HG02623 (cell line): ENCODE measurements at regions not wholly inside any gene's neighbourhood (a gene's known extent, or its start where the extent isn't known, plus 50 kb on each side); places are given as distances from the start of the nearest gene placed in this dataset.

Source experiments
- ATAC-seq: cut with Tn5 transposase; IDR thresholded peaks from one replicate; pipeline ENCODE4 v1.9.1; 2021; ENCODE audit warnings: moderate library complexity; ENCODE audit not compliant: unreplicated experiment

DNA sequence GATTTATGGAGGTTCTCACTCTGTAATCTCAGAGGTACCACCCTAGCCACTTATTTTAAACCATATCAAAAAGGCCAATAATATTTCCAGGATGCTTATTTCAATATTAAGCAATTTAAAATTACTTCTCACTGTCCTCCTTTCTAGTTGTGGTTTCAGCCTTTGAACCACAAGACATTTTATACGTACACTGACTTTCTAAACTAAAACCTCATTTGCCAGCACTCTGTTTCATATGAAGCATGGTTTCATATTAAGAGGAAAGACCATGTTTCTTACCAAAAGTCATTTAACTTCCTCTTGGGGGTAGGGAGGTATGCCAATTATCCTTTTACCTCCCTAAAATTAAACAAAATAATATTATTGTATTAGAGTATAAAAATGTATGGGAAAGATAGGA lies 399.8 kb downstream of the CDH7 start:
- ATAC-seq = no peak

DNA sequence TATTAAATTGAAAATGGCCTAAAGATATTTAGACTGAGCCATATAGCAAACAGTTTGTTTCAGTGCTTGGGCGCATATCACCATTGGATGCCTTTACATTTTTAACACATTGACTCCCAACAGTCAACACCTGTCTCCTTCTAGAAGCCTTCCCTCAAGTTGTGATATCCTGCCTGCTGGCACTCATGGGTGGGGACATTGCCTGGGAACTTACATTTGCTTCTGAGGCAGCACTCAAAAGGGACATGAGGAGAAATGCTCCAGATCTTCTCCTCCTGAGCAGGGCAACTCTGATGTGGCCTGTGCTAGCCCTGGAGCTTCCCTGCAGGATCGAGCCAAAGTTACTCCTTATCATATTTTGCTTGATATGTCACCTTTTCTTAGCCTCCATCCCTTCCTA lies 392.2 kb downstream of the CDH7 start:
- no peak for ATAC-seq

DNA sequence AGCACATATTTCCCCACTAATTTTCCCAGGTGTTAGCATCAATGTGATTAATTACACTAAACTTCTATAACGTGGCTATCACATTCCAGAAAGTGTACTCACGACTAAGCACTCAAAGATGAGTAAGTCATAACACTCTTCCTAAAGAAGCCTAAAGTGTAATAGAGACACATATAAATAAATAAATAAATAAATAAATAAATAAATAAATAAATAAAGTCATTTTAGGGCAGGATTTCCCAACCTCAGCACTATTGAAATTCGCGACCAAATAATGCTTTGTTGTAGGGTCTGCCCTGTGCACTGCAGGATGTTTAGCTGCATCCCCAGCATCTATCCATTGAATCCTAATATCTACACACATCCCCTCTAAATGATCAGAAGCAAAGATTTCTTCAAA lies 390.9 kb downstream of the CDH7 start:
- no peak for ATAC-seq

DNA sequence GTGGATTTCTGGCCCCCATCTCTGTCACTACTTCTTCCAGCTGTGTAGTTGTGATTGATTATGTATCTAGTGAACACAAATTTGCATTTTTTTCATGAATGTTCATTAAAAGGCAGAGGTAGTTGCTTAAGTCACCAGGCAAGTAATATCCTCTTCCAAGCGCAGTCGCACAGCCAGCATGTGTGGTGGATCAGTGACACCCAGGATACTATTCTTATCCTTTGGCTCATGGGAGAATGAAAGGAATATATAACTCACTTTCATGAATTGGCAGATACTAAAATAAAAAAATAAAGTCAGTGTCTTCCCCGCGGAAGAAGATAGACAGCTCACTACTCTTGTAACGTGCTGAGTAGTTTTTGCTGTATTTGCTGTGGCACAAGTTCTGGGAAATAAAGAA lies 387.8 kb downstream of the CDH7 start:
- ATAC-seq = no peak

DNA sequence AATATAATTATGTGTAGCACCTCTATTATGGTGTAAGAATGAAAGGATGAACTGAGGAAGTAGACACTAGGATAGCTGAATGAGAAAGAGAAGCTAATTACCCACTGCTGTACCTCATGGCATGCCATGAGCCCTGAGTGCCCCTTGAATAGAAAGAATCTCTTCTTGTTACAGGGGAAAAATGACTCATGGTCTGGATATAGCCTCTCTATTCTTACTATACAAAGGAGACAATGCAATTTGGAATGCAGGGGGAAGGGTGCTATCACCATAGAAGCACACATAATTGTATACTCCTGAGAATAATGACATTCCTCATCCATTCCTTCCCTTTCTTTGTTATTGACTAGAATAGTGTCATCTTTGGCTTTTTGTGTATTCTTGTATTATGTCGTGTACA lies 385.2 kb downstream of the CDH7 start:
- ATAC-seq = no peak

DNA sequence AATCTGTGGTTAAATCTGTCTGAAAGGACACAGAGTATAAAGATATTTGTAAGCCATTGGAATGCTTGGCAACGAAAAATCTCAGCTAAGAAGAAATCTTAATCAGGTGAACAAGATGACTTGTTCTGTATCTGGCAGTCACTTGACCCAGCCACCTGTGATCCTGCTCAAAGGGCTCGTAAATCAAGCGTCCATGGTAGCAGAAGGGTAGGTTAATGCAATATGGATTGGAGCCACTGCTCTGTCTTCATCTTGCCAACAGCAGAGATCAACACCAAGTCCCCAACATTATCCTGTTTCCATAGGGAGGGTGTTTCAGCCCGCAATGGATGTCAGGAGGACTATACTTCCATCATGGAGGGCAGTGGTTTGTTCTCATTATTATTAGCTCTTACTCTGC lies 378.4 kb downstream of the CDH7 start:
- no peak for ATAC-seq

DNA sequence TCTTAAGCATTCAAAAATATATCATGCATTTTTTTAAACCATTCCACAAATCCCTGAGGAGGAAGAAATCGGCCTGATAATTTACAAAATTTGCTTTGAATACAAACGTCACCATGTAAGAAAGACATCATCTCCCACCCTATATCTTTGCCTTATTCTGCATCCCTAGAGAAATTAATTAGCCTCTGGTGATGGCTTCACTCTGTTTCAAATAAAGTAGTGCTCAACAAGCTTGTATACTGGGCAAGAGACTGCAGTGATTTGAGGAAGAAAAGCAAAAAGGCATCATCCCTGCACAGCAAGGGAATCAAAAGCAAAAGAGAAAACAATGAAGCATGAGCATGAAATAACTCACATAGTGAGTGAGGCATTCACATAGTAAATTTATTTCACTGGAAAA lies 375.5 kb downstream of the CDH7 start:
- ATAC-seq = no peak

DNA sequence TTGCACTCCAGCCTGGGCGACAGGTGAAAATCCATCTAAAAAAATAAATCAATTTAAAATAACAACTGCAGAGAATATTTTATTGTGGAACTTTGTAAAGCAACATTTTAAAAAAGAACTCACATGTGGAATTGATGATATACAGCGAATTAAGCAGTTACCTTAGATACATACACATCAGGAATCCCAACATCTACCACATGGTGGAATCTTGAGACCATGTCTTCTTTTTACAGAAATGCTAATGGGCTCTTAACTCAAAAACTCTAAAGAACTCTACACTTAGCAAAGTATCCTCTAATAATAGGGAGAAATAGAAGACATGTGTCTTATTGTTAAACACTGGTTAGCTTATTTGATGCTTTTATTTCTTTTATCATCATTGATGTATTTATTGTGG lies 373.6 kb downstream of the CDH7 start:
- ATAC-seq = no peak

DNA sequence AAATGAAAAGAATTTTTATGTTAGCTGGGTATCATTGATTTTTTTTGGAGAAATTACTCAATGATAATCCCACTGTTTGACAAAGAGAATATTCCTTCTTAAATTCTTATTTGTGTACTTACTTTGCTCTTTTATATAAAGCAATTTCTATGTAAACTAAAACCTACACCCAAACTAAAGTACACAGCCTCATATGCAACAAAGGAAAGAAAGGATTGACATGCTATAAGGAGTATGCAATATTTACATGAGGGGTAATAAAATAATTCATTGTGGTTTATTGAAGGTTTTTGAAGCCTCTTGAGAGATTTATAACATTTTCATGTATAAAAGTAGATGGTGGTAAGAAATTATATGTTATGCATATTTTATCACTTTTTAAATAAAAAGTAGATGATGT lies 368.5 kb downstream of the CDH7 start:
- no peak for ATAC-seq

DNA sequence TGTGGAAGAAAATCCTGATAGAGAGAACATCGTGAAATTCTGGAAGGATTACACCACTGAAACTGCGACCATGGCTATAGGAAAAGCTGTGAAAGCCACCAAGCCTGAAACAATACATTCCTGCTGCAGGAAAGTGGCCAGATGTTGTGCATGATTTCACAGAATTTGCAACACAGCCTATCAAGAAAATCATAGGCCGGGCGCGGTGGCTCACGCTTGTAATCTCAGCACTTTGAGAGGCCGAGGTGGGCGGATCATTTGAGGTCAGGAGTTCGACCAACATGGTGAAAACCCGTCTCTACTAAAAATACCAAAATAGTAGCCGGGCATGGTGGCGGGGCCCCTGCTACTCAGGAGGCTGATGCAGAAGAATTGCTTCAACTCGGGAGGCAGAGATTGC lies 360.2 kb downstream of the CDH7 start:
- no peak for ATAC-seq

DNA sequence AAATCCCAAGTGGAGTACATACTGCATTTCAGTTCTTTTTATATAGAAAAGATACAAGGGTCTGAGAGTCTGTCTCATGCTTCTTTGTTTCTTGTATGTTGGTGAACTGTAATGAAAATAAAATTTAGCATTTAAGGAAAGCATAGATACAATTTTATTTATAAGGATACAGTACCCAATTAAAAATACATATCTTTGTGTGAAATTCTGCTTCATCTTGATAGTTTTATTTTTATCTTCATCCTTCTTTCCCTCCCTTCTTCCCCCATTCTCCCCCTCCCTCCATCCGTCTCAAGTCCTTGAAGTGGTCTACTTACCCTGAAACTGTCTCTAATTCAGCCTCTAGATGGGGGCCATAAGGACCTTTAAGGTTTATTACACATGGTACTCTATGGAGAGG lies 359.8 kb downstream of the CDH7 start:
- no peak for ATAC-seq

DNA sequence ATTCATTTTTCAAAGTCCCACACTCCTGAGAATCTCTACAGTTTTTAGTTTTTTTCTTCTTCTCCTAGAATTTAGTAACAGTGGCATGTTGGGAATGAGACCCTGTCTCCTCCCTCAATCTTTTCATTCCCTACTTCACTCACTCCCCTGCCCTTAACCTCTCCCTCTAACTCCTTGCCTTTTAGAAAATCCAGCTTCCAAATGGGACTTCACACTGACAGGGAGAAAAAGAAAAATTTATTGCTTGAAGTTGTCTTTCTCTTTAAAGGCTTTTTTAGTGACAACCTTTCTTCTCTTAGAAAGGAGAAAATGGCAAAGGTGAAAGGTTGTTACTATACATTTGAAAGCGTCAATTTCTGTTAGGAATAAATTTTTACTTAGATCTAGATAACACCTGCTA lies 359.2 kb downstream of the CDH7 start:
- no peak for ATAC-seq

DNA sequence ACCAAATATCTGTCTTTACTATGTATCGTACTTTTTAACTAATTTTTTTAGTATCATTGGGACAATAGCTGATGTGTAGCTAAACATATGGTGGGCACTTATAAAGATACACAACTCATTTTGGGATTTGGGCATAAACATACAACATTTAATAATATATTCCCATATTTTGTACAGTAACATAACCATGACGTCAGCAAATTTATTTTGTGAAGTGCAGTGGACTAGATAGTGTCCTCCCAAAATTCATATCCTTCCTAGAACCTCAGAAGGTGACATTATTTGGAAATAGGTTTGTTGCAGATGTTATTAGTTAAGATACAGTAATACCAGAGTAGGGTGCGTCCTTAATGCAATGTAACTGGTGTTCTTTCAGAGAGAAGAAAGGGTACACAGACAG lies 356.7 kb downstream of the CDH7 start:
- ATAC-seq = no peak

DNA sequence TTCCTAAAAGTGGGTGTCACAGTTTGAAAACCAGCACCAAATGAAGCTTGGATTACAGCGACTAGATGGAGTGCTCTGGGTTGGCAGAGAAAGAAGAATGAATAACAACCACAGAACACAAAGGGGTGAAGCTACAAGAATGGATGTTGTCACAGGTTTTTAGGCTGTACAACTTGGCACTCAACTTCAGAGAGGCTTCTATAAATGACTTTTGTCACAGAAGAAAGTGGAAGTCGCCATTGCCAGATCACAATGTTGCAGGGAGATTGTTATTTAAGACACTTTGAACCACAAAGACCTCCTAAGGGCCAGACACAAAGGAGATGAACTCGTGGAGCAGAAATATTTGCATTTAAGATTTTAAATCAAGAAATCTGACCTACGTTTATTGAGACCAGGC lies 354.2 kb downstream of the CDH7 start:
- no peak for ATAC-seq

DNA sequence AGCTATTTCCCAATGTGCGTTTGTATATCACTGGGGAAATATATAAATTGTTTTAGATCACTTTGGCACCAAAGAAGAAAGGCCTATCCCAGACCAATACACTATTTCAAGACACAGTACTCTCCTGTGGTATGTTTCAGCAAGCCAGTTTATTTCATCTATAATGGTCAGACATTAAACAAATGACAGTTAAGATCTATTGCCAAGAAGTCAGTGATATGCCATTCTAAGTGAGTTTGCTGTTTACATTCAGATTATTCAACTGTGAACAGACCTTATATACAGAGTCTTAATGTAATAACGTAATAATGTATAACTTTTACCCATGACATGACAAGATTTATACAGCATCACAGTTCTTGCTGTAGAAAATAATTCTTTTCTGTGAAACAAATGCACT lies 352.7 kb downstream of the CDH7 start:
- no peak for ATAC-seq

DNA sequence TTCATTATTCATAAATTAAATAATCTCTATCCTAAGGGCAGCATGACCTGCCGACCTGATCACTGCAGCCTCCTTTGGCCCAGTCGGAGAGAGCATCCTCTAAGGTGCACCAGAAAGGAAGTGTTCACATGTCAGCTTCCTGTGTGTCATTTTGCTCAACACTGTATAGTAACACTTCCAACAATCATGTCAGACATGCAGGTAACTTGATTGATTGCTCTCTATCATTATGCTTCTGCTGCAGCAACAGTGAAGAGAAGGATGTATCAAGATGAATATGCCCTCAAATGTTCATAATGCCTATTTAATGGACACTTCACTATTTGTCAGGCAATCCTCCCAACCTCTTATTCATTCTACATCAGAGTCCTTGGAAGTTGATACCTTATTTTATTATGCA lies 332.3 kb downstream of the CDH7 start:
- ATAC-seq = no peak

DNA sequence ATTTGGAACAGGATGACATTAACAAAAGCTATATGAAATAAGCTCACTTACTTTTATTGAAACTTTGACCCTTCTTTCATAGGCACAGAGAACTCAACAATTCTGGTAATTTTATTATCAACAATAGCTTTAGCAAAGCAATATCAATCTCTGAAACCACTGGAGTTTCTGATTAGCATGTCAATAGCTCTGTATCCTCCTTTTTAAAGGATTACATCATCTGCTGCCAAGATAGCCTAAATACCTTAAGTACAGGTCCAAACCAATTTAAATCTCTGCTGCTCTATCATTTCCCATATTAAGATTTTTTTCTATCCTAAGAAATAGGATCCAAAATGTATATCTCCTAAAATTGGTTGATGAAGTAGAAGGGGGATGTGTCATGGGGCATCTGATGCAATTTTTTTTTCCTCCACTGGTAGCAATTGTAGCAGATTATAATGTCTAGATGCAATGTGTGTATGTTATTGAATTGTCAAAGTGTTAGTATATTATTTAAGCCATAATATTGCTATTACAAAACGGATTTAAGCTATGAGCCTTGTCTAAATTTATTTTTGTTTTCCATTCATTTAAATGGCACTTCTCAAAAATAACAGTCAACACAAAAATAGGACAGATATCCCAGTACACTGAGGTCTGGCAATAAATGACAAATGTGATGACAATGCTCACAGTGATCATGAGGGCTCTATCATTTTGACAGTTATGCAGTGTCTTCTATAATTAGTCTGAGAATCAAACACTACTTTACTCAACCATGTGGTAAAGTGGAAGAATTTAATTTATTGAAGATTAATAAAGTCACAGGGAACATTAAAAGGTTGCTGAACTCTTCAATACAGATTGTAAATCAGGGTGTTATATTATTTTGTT lies 328.4 kb downstream of the CDH7 start:
- no peak for ATAC-seq

DNA sequence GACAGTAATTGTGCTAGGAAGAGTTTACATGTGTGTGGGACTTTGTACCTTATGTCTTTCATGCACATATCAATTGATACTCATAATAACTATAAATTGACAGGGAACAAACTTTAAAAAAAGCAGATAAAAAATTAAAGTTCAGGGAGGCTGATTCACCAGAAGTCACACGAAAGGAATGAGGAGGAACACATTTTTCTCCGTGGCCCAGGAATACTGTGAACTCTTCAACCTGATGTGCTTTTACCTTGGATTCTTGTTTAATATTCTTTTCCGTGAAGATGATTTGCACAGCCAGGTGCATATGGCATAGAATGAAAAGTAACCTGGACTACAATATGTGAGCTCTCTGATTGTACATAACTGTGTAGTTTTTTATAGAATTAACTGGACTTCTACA lies 326.3 kb downstream of the CDH7 start:
- ATAC-seq = no peak

DNA sequence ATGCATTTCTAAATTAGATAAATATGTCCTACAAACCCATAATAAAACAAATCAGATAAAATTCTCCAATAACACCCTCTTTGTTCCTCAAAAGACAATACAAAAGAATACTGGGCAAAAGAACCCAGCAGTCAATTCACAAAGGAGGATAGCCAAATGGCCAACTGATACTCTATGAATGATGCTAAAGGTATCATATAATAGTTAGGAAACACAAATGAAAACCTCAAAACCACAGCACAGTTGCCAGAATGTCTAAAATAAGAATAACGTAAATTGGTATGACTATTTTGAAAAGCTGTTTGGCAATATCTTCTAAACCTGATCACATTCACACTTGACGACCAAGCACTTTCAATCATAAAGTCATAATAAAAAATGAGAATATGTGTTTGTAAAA lies 315.4 kb downstream of the CDH7 start:
- no peak for ATAC-seq

DNA sequence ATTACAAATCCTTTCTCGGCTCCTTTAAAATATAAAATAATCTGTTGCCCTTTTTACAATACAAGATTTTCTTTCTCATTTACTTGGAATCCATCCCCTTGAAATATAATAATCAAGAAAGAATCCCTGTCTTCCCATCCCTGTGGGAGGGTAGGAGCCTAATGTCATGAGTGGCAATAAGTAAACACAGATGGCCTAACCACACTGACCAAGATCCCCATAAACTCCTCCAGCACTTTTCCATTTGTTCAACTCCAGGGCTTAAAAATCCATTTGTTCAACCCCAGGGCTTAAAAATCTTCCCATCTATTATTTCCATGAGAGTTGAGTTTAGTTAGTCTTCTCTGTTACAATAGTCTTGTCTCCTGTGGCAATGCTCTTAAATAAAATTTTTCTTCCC lies 297.6 kb downstream of the CDH7 start:
- no peak for ATAC-seq

DNA sequence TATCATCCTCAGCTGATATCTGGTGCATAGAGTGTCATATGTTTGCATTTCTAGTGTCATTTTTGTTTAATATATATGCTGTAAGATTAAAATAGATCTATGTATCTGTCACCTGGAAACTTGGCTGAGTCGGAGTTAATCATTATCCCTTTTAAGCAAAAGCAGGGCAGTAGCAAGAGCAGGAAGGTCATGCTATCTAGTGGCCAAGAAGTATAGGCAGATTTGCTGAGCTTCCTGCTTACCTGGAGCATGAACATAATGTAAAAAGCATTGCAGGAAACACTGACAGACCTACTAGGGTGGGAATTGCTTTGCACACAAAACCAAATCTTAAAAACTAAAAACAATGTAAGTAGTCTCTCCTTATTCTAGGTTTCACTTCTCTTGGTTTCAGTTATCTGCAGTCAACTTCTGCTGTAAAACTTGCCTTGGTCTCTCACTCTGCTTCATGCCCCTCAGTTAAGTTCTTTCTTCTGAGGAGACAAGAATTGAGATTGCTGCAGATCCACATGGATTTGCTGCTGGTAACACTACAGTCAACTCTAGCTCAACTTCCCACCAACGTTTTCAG lies 295.3 kb downstream of the CDH7 start:
- no peak for ATAC-seq

DNA sequence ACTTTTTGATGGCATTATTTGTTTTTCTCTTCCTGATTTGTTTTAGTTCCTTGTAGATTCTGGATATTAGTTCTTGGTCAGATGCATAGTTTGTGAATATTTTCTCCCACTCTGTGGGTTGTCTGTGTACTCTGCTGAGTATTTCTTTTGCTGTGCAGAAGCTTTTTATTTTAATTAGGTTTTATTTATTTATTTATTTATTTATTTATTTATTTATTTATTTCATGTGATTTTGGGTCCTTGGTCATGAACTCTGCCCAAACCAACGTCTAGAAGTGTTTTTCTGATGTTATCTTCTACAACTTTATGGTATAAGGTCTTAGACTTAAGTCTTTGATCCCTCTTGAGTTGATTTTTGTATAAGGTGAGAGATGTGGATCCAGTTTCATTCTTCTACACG lies 292.2 kb downstream of the CDH7 start:
- no peak for ATAC-seq

DNA sequence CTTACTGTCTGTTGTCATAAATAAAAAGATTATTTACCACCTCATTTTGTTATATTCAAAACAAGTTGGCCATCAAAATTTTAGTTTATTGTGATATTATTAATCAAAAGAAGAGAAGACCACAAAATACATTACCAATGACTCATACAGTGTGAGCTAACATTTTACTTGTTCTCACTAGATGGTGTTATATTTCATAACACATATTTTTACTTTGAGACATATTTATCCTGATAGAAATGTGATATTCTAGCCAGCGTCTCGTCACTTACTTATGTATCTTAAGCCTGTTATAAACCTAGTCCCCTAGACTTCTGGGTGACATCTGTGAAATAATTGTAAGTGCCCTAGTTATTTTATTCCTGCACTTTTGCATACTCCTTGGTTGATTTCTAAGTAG lies 263.2 kb downstream of the CDH7 start:
- ATAC-seq = no peak
